B cell (primary cell): ENCODE measurements at regions not wholly inside any gene's neighbourhood (a gene's known extent, or its start where the extent isn't known, plus 50 kb on each side); places are given as distances from the start of the nearest gene placed in this dataset.

Experiments used
- ATAC-seq: fragments of 200-7000 bp; cut with Tn5 transposase; one replicate; pipeline ENCODE4 v1.10.0; 2021; ENCODE audit warnings: low read depth, mild to moderate bottlenecking, moderate number of reproducible peaks, moderate library complexity
- CTCF ChIA-PET: fragments of 350-600 bp; sonication (Branson Sonifier 250); formaldehyde crosslinking; loops from one replicate; lab custom pipeline; 2021; ENCODE audit warnings: antibody characterized with exemption, inconsistent platforms; lab: Charles Lee
- POLR2A ChIA-PET: fragments of 350-600 bp; sonication (Branson Sonifier 250); formaldehyde crosslinking; loops from one replicate; lab custom pipeline; 2021; ENCODE audit warnings: antibody characterized with exemption; lab: Charles Lee
- DNase-seq: peaks from one replicate; pipeline ENCODE4 v3.0.0; 2013
- H2AFZ ChIP-seq: 2 replicates; pipeline ENCODE4 v1.6.1; 2012; ENCODE audit warnings: mild to moderate bottlenecking, low read depth, low read length; ENCODE audit not compliant: insufficient read depth, poor library complexity, severe bottlenecking
- H3K27ac ChIP-seq, 2 donors: 1 replicate in 1 of 2; 2 replicates in 1 of 2; pipeline ENCODE4 v1.5.1; 2012 to 2013; ENCODE audit warnings: low read length in 2 of 2, mild to moderate bottlenecking in 2 of 2, moderate library complexity in 1 of 2
- H3K27me3 ChIP-seq, 4 experiments: fragments of 200-600 bp in 1 of 4; sonication (generic) in 1 of 4; replicated peaks in 1 of 4; 1 replicate in 2 of 4; 2 replicates in 2 of 4; pipeline versions ENCODE4 v1.6.1 to v1.7.0; 2013 to 2016; ENCODE audit warnings: low read length in 3 of 4, mild to moderate bottlenecking in 2 of 4, mixed read lengths in 1 of 4, moderate library complexity in 1 of 4; ENCODE audit not compliant: insufficient read depth in 4 of 4, control insufficient read depth in 3 of 4; ENCODE audit errors: control extremely low read depth in 1 of 4
- H3K36me3 ChIP-seq, 2 experiments: replicated peaks in 1 of 2; 1 replicate in 1 of 2; 2 replicates in 1 of 2; pipeline versions ENCODE4 v1.6.1 to v1.7.1; 2013; ENCODE audit warnings: low read length in 1 of 2; ENCODE audit not compliant: insufficient read depth in 2 of 2, control insufficient read depth in 1 of 2; ENCODE audit errors: control extremely low read depth in 1 of 2, extremely low read depth in 1 of 2
- H3K4me1 ChIP-seq, 2 donors: fragments of 200-600 bp in 1 of 2; sonication (generic) in 1 of 2; 1 replicate in 1 of 2; 2 replicates in 1 of 2; pipeline versions ENCODE4 v1.5.1 to v1.6.1; 2013 to 2017; ENCODE audit warnings: low read length in 2 of 2; ENCODE audit not compliant: control insufficient read depth in 2 of 2, insufficient read depth in 2 of 2
- H3K4me2 ChIP-seq: replicated peaks from 2 replicates; pipeline ENCODE3; 2012; ENCODE audit warnings: mild to moderate bottlenecking, low read depth, low read length; ENCODE audit not compliant: poor library complexity, severe bottlenecking
- H3K4me3 ChIP-seq, 5 experiments: fragments of 200-600 bp in 1 of 5; sonication (generic) in 1 of 5; 1 replicate in 3 of 5; 2 replicates in 2 of 5; pipeline versions ENCODE4 v1.5.1 to v1.7.0; 2011 to 2016; ENCODE audit warnings: low read length in 4 of 5, mild to moderate bottlenecking in 4 of 5, low read depth in 2 of 5, control low read depth in 1 of 5, moderate library complexity in 1 of 5; ENCODE audit not compliant: insufficient read depth in 1 of 5; ENCODE audit errors: control extremely low read depth in 1 of 5, extremely low read depth in 1 of 5
- H3K79me2 ChIP-seq: fragments of 200-600 bp; sonication (generic); one replicate; pipeline ENCODE4 v1.6.0; 2016; ENCODE audit warnings: low read length; ENCODE audit not compliant: control insufficient read depth, insufficient read depth
- H3K9ac ChIP-seq: fragments of 200-600 bp; sonication (generic); 2 replicates; pipeline ENCODE4 v1.6.1; 2017; ENCODE audit warnings: mild to moderate bottlenecking, low read length, moderate library complexity
- H3K9me3 ChIP-seq, 3 donors: one replicate each; pipeline versions ENCODE4 v1.6.1 to v1.7.1; 2013; ENCODE audit warnings: low read length in 2 of 3; ENCODE audit not compliant: control insufficient read depth in 2 of 3, insufficient read depth in 1 of 3; ENCODE audit errors: control extremely low read depth in 1 of 3
- H4K20me1 ChIP-seq: 2 replicates; pipeline ENCODE4 v1.6.0; 2012; ENCODE audit warnings: mild to moderate bottlenecking, low read length; ENCODE audit not compliant: insufficient read depth, control insufficient read depth, poor library complexity, severe bottlenecking
- H3K27ac Mint-ChIP-seq: one replicate; pipeline ENCODE4 v1.8.0; 2021; ENCODE audit warnings: mixed read lengths
- H3K27me3 Mint-ChIP-seq: one replicate; pipeline ENCODE4 v1.8.0; 2021; ENCODE audit warnings: mixed read lengths
- H3K4me1 Mint-ChIP-seq: one replicate; pipeline ENCODE4 v1.8.0; 2021; ENCODE audit warnings: mixed read lengths
- H3K4me3 Mint-ChIP-seq: one replicate; pipeline ENCODE4 v1.8.0; 2021; ENCODE audit warnings: mixed read lengths
- H3K9me3 Mint-ChIP-seq: one replicate; pipeline ENCODE4 v1.8.0; 2022; ENCODE audit warnings: mixed read lengths; ENCODE audit not compliant: insufficient read depth
- CTCF ChIP-seq: fragments of 200-600 bp; IDR thresholded peaks from one replicate; pipeline ENCODE4 v1.8.0; 2022; ENCODE audit warnings: antibody characterized with exemption, mild to moderate bottlenecking
- EZH2 ChIP-seq: IDR thresholded peaks from 2 replicates; pipeline ENCODE4 v1.6.1; 2012; ENCODE audit warnings: borderline replicate concordance, low read depth, mild to moderate bottlenecking, moderate library complexity, low read length; ENCODE audit not compliant: insufficient read depth, poor library complexity, severe bottlenecking
- WGBS: methylation state at CpG from one replicate; pipeline ENCODE4 v1.1.5; 2013; ENCODE audit warnings: missing lambda C conversion rate; ENCODE audit not compliant: insufficient coverage; 5-methylcytosine and 5-hydroxymethylcytosine counted together
- intact Hi-C: fragments of 100-400 bp; cut with micrococcal nuclease; formaldehyde crosslinking; loops from one replicate; pipeline ENCODE4 v1.10.0; 2022

DNA sequence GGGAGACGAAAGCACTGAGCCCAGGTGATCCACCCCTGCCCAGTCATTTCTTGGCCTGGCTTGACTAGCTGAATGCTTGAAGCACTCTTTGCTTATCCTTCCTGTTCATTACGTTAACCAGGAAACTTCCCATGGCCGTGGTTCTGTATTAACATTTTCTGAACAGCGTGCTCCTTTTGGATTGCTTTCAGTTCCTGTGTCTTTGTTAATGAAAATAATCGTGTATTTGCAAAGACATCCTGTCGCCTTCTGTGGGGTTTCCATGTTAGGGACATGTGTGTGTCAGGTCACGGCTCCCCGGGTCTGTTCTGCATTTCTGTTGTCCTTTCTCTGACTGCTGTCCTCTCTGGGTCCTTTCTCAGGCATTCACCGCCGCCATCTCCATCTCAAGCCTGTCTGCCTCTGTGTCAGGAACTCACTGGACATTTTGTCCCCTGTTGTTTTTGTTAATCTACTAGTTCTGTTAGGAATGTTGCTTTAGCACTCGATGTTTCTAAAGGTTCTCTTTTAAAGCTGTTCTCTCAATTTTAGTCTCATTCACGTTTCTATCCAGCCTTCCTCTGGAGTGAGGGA is 434.1 kb upstream of the HS6ST1 start:
- intact Hi-C loops: loop anchor here (5.0 kb wide), 1 partner anchor 430 kb away; no protein-coding TSS in a partner anchor
- CTCF ChIA-PET: interaction anchor here (1.2 to 4.6 kb wide), 2 partner anchors 16 kb away, joined by 3 to 18 read pairs; no protein-coding TSS in a partner anchor

More for the DNA sequence above, 434.1 kb upstream of the HS6ST1 start:
- Histone ChIP-seq H3K9ac (no peak overlapping the region), H3K4me2 (peak overlapping the region; percentile 67), H3K9me3 (no peaks in the 10 kb centered on the region), H3K4me1 (peaks cover 38 to 56% of the 10 kb centered on the region in 2 donors), H4K20me1 (no peaks in the 10 kb centered on the region), H3K27me3 (no peaks in the 10 kb centered on the region), H2AFZ (peak overlapping the region; percentile 14), H3K27ac (no peak overlapping the region), H3K36me3 (no peaks in the 10 kb centered on the region), H3K79me2 (no peaks in the 10 kb centered on the region), H3K4me3 (no peak overlapping the region)
- H3K4me3 Mint-ChIP-seq: peak overlapping the region; percentile 4
- peak overlapping the region; percentile 34 for H3K27ac Mint-ChIP-seq
- ATAC-seq: no peak
- DNase-seq: peak; percentile 25
- peaks cover 52% of the 10 kb centered on the region for H3K4me1 Mint-ChIP-seq
- TF ChIP-seq CTCF (no peak), EZH2 (no peak)
- 44% methylated on average over 8 of the region's 12 CpGs for WGBS
- no peaks in the 10 kb centered on the region for H3K27me3 Mint-ChIP-seq
- no peaks in the 10 kb centered on the region for H3K9me3 Mint-ChIP-seq
- POLR2A ChIA-PET: no interaction called here
